Caco-2 (cell line): ENCODE measurements at regions not wholly inside any gene's neighbourhood (a gene's known extent, or its start where the extent isn't known, plus 50 kb on each side); places are given as distances from the start of the nearest gene placed in this dataset.

ENCODE experiments used
- BruUV-seq: library from RNA; stranded (reverse); fragments of 400-500 nt; replicated peaks from 2 replicates; lab custom pipeline; 2021; lab: Mats Ljungman, UMichigan
- CTCF ChIA-PET: fragments of 300-600 bp; sonication (Branson Sonifier 250); formaldehyde crosslinking; loops from one replicate; lab custom pipeline; 2022; ENCODE audit warnings: antibody characterized with exemption; lab: Charles Lee
- POLR2A ChIA-PET: fragments of 300-600 bp; sonication (Branson Sonifier 250); formaldehyde crosslinking; loops from one replicate; lab custom pipeline; 2022; ENCODE audit warnings: antibody characterized with exemption; lab: Charles Lee
- DNase-seq, 2 experiments: peaks; one replicate each; pipeline versions ENCODE4 v3.0.0 to v3.0.0-alpha.2; 2020 to 2022
- H3K27me3 ChIP-seq: replicated peaks from 2 replicates; pipeline ENCODE4 v1.6.0; 2011; ENCODE audit warnings: low read length; ENCODE audit not compliant: control insufficient read depth, insufficient read depth
- H3K36me3 ChIP-seq: 2 replicates; pipeline ENCODE4 v1.5.1; 2011; ENCODE audit warnings: low read length; ENCODE audit not compliant: control insufficient read depth, insufficient read depth
- H3K4me1 ChIP-seq: fragments of 250-450 bp; sonication (Bioruptor Pico); 2 replicates; pipeline ENCODE4 v1.5.1; 2020; ENCODE audit warnings: mild to moderate bottlenecking
- H3K4me3 ChIP-seq: 2 replicates; pipeline ENCODE4 v1.5.1; 2011; ENCODE audit warnings: low read depth, mild to moderate bottlenecking, control low read depth, low read length
- H3K9me3 ChIP-seq: fragments of 250-450 bp; sonication (Bioruptor Pico); 2 replicates; pipeline ENCODE4 v1.5.1; 2020; ENCODE audit warnings: mild to moderate bottlenecking, moderate library complexity
- H3K27ac Mint-ChIP-seq: one replicate; pipeline ENCODE4 v1.8.0; 2022; ENCODE audit warnings: mixed read lengths; ENCODE audit not compliant: unreplicated experiment
- H3K27me3 Mint-ChIP-seq: one replicate; pipeline ENCODE4 v1.8.0; 2022; ENCODE audit warnings: mixed read lengths; ENCODE audit not compliant: insufficient read depth, unreplicated experiment
- H3K36me3 Mint-ChIP-seq: one replicate; pipeline ENCODE4 v1.8.0; 2022; ENCODE audit warnings: mild to moderate bottlenecking, mixed read lengths; ENCODE audit not compliant: insufficient read depth, unreplicated experiment
- H3K4me1 Mint-ChIP-seq: one replicate; pipeline ENCODE4 v1.8.0; 2022; ENCODE audit warnings: low read depth, mixed read lengths; ENCODE audit not compliant: unreplicated experiment
- H3K4me3 Mint-ChIP-seq: one replicate; pipeline ENCODE4 v1.8.0; 2022; ENCODE audit warnings: mild to moderate bottlenecking, moderate library complexity, mixed read lengths; ENCODE audit not compliant: unreplicated experiment
- H3K9me3 Mint-ChIP-seq: one replicate; pipeline ENCODE4 v1.8.0; 2022; ENCODE audit warnings: mixed read lengths; ENCODE audit not compliant: unreplicated experiment
- intact Hi-C: fragments of 100-400 bp; cut with micrococcal nuclease; formaldehyde crosslinking; loops from one replicate; pipeline ENCODE4 v1.10.0; 2022; ENCODE audit not compliant: unreplicated experiment
- TF ChIP-seq, protein P1 (sequence below), 2 experiments: fragments of 200-600 bp in 1 of 2; IDR thresholded peaks; 1 replicate in 1 of 2; 2 replicates in 1 of 2; pipeline versions ENCODE4 v1.5.1 to v1.8.0; 2011 to 2022; ENCODE audit warnings: antibody characterized with exemption in 1 of 2, control low read depth in 1 of 2, inconsistent platforms in 1 of 2, low read depth in 1 of 2, low read length in 1 of 2, mild to moderate bottlenecking in 1 of 2, moderate library complexity in 1 of 2; ENCODE audit not compliant: insufficient read depth in 1 of 2, severe bottlenecking in 1 of 2, unreplicated experiment in 1 of 2

DNA sequence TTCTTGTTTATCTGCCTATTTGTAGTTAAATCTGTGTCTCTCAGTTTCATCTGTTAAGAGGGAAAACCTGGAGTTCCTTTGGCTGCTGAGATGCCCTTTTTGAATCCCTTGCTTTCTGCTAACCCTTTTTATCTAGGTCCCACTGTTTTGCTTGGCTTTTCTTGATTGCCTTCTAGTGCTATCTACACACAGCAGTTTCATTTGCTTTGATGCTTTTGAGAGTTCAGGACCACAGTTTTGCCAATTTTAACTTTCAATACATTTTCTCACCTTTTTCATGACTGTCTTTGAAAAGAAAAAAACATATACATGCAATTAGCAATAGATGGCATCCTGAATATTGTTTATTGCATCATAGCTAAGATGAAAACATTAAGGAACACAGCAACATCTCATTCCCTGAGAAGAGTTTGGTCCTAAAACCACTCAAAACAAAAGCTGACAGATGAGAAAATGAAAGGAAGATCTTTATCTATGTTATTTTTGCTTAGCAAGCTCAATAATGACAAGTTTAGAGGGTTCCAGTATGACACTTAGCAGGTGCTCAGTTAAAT is 241.4 kb upstream of the MEX3C start:
- no TSS peak for BruUV-seq
- TF ChIP-seq, protein P1, sequence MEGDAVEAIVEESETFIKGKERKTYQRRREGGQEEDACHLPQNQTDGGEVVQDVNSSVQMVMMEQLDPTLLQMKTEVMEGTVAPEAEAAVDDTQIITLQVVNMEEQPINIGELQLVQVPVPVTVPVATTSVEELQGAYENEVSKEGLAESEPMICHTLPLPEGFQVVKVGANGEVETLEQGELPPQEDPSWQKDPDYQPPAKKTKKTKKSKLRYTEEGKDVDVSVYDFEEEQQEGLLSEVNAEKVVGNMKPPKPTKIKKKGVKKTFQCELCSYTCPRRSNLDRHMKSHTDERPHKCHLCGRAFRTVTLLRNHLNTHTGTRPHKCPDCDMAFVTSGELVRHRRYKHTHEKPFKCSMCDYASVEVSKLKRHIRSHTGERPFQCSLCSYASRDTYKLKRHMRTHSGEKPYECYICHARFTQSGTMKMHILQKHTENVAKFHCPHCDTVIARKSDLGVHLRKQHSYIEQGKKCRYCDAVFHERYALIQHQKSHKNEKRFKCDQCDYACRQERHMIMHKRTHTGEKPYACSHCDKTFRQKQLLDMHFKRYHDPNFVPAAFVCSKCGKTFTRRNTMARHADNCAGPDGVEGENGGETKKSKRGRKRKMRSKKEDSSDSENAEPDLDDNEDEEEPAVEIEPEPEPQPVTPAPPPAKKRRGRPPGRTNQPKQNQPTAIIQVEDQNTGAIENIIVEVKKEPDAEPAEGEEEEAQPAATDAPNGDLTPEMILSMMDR (IDR thresholded peaks at IDR 0.05; ENCODE audit: insufficient read depth in 1 of 2, low read depth in 1 of 2, low read length in 1 of 2, severe bottlenecking in 1 of 2, unreplicated experiment in 1 of 2), result no peak
- CTCF ChIA-PET, result no interaction called here
- POLR2A ChIA-PET, result no interaction called here
- Mint-ChIP-seq H3K9me3 (no peaks in the 10 kb centered on the region), H3K4me3 (no peak overlapping the region), H3K27me3 (no peaks in the 10 kb centered on the region), H3K36me3 (no peaks in the 10 kb centered on the region), H3K27ac (no peak overlapping the region), H3K4me1 (peaks cover 8% of the 10 kb centered on the region)
- no peak for DNase-seq
- Histone ChIP-seq H3K27me3 (no peaks in the 10 kb centered on the region), H3K4me3 (no peak overlapping the region), H3K9me3 (no peaks in the 10 kb centered on the region), H3K36me3 (no peaks in the 10 kb centered on the region), H3K4me1 (no peaks in the 10 kb centered on the region)
- intact Hi-C loops, result no loop called here

DNA sequence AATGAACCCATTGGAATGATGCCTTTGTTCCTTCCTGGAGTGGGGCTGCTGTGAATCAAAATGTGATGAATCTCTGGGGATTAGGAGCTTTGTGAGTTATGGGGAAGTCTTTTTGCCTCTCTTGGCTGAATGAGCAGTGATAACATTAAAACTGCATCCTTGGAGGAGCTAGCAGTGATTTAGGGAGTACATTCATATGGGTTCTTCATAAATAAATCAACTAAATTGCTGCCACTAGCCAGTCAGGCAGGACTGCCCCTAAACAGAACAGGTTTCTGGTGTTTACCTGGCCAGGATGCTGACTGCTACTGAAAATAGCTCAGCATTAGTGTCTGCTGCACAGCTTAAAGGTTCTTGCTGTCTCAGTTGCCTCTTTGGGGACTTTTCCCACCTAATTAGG is 244.5 kb upstream of the MEX3C start:
- no TSS peak for BruUV-seq
- ChIA-PET POLR2A (no interaction called here), CTCF (no interaction called here)
- Mint-ChIP-seq H3K4me1 (peaks cover 3% of the 10 kb centered on the region), H3K4me3 (no peak overlapping the region), H3K27me3 (no peaks in the 10 kb centered on the region), H3K9me3 (no peaks in the 10 kb centered on the region), H3K36me3 (no peaks in the 10 kb centered on the region), H3K27ac (no peak overlapping the region)
- TF ChIP-seq, protein P1 (IDR thresholded peaks at IDR 0.05; ENCODE audit: insufficient read depth in 1 of 2, low read depth in 1 of 2, low read length in 1 of 2, severe bottlenecking in 1 of 2, unreplicated experiment in 1 of 2), result no peak
- H3K4me3 ChIP-seq, result no peak overlapping the region
- no peaks in the 10 kb centered on the region for H3K4me1 ChIP-seq
- no peaks in the 10 kb centered on the region for H3K36me3 ChIP-seq
- no peak for DNase-seq
- no peaks in the 10 kb centered on the region for H3K27me3 ChIP-seq
- H3K9me3 ChIP-seq, result no peaks in the 10 kb centered on the region
- intact Hi-C loops, result no loop called here

DNA sequence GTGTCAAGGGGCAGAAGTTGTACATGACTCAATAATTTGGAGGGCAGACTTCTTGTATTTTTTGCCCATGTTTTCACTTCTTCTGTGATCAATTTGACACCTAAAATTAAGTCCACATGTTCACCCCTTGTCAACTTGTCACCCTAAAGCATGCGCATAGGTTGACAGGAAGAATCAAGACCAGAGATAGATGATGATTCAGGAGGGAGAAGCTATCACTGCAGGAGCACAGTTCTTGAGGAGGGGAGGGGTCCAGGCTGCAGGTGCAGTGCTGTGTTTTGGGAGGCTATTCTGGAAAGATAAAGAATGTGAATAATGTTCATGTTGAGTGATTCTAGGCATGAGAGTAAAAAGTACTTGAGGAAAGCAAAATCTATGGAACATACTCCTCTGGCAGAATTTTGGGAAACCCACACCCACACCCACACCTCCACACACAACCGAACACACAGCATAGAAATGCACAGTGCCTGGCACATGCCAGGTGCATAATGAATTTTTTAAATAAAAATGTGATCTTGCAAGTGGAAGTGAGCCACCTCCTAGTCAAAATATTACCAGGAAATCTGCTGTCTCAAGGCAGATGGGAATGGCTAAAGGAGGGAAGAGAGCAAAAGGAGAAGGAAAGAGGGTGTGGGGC is 249.2 kb upstream of the MEX3C start:
- intact Hi-C loops, result no loop called here
- Mint-ChIP-seq H3K36me3 (no peaks in the 10 kb centered on the region), H3K4me1 (no peaks in the 10 kb centered on the region), H3K27me3 (no peaks in the 10 kb centered on the region), H3K9me3 (no peaks in the 10 kb centered on the region), H3K4me3 (no peak overlapping the region), H3K27ac (no peak overlapping the region)
- Histone ChIP-seq H3K9me3 (no peaks in the 10 kb centered on the region), H3K27me3 (no peaks in the 10 kb centered on the region), H3K4me1 (no peaks in the 10 kb centered on the region), H3K36me3 (no peaks in the 10 kb centered on the region), H3K4me3 (no peak overlapping the region)
- no peak for DNase-seq
- CTCF ChIA-PET, result no interaction called here
- BruUV-seq, result no TSS peak
- POLR2A ChIA-PET, result no interaction called here
- TF ChIP-seq, protein P1 (IDR thresholded peaks at IDR 0.05; ENCODE audit: insufficient read depth in 1 of 2, low read depth in 1 of 2, low read length in 1 of 2, severe bottlenecking in 1 of 2, unreplicated experiment in 1 of 2), result no peak
